HG02588 (cell line): ENCODE measurements at regions not wholly inside any gene's neighbourhood (a gene's known extent, or its start where the extent isn't known, plus 50 kb on each side); places are given as distances from the start of the nearest gene placed in this dataset.

Experiments used
- ATAC-seq: cut with Tn5 transposase; IDR thresholded peaks from one replicate; pipeline ENCODE4 v1.9.1; 2021; ENCODE audit warnings: mild to moderate bottlenecking, moderate library complexity; ENCODE audit not compliant: unreplicated experiment

DNA sequence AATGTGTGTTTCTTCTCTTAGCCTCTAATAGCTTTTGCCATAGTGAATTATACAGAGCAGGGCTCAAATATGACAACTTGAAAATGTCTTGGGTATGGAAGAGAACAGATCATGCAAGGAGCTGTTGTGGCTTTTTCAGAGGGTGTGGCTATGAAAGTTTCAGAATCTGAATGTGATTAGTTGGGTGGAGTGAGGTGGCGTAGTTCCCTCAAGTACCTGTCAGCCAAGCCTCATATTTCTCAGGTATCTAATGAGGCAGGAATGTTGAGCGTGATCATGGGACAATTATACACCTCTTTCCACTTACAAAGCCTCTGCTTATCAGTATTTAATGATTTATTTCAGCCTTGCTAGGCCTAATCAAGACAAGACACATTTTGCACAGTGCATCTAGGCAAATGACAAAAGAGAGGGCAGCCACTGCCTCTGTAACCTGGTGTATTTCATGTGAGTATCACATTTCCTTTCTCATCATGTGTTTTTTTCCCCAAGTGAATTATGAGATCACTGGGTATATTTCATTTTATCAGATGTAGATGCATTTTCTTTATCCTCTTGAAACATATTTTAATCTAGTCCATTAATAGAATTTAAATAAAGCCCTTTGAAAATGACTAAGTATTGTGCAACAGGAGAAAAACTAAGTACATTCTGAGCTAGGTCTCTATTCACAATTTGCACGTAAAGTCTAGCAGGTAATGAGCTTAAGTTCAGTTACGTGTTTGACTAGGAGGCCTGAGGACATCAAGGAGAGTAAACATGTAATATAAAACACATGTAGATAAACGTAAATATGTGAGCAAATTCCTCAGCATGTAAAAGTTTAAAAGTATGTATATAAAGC lies 644.4 kb upstream of the IGFBP3 start:
- ATAC-seq: no peak

DNA sequence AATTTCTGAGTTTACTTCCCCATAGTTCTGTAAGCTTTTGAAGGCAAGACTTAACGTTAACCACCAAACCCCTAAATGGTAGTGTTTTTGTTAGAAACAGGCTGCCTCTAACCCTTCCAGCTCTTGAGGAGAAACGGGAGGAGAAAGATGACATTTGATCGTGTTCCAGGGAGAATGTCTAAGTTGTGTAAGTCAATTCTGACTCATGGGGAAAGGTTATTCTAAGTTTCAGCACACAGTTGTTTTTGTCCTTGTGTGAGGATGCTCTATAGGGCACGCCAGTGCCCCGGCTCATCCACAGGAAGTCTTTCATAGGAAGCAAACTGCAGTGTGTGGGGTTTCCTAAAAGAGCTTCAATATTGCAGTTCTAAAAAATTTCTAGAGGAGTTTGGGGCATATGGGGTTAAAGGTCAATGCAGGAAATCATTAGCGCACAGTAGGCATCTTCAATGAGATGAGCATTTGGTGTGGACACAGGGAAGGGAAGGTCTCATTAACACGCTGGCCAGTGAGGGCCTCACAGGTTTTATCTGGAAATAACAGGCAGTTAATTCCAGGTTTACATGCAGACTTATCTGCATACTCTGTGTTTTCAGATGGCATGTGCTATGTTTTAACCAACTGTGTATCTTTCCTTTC lies 638.2 kb upstream of the IGFBP3 start:
- ATAC-seq: no peak

DNA sequence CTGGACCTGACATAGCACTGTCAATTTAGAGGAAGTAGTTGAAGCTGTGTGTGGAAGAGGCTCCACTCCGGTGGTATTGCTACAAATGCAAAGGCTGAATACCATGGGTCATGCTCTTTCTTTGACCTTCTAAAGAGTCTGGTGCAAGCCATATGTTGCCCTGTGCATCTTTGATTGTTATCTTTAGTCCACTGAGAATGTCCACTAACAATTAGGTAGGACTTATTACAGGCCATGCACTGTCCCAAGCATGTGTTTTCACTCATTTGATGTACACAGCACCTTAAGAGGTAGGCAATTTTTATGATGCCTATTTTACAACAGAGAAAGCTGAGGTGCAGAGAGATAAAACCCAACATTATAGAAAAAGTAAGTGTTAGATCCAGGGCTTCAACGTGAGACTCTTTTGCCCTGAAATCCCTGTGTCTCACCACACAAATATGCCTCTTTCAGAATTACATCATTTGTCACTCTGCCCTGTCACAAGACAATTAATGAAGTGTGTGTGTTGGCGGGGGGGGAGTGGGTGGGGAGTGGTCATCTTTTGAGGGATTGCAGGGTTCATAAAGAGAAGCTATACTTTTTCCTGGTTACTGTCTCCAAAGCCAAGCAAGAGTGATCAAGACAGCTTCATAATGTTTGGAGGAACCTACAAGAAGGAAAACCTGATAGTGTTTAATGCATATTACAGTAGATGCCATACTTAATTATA lies 637.6 kb upstream of the IGFBP3 start:
- ATAC-seq: no peak

DNA sequence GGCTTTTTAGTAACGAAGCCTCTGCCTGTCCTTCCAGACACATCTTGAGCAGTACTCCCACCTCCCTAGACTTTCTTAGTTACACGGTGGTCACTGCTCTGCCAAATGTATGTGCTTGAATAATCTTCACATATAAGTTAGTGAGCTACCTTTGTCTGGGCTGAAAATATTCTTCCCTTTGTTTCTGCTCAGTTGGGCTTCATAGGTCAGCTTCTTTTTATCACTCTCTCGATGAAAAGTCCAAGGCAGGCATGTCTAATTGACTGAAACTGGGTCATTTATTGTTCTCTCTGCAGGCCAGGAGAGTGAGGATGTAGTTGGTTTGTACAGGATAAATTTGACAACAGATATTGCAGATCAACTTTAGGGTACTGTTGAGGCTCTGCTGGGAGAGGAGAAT lies 636.7 kb upstream of the IGFBP3 start:
- ATAC-seq: no peak

DNA sequence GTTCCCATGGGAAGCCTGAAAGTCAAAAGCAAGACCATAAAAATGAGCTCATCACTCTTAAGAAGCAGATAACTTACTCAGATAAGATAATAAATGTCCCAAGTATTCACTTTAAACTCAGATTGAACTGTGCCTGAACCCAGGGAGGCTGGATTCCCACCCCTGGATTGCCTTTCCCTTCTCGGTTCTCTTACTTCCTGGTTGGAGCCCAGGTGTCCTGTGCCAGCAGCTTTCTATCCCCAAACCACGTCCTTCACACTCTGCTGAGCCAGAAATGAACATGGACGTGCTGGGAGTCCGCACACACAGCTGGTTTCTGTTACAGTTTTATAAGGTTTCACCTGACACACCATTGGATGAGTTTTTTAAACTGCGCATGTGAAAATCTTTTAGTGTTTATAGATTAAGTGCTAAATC lies 636.2 kb upstream of the IGFBP3 start:
- ATAC-seq: no peak

DNA sequence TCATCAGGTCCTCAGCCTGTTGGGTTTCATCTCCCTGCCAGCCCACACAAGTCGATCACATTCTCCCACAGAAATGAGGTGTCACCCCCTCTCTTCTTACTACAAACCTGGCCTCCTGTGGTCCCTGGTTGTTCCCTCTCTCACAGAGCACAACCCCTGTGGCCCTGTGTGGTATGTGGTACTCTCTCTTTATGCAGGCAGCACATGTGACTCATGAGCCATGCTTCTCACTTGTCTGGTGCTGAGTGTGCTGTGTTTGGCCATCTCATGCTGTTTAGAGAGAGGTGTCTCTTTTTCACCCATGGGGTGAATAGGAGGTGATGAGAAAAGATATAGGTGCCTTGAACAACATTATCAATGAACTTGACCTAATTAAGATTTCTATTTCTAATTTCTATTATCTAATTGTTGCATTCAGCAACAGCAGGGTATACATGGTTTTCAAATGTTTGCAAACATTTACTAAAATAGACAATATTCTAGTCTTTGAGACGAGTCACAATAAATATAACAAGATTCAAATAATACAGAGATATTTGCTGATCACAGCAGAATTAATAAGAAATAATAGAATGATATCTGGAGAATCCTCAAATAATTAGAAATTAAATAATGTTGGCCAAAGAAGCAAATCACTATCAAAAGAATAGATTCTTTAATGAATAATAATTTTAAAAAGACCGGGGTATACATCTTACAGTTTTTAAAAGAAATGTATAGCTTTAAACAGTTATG lies 633.8 kb upstream of the IGFBP3 start:
- ATAC-seq: no peak

DNA sequence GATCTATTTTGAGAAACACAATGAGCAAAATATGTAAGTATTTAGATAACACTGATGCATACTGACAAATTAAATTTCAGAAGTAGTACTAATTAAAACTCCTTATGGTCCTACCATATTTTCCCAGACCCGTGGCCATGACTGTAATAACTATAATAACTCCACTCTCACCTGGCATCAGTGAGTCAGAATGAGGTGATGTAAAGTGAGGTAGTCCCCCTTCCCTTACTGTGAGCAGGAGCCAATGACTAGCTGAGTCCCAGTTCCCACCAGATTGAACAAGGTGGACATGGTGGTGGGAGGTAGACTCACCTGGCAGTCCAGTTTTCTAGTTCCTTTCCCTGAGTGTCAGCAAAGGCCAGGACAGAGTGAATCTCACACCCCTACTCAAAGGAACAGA lies 630.5 kb upstream of the IGFBP3 start:
- no peak for ATAC-seq

DNA sequence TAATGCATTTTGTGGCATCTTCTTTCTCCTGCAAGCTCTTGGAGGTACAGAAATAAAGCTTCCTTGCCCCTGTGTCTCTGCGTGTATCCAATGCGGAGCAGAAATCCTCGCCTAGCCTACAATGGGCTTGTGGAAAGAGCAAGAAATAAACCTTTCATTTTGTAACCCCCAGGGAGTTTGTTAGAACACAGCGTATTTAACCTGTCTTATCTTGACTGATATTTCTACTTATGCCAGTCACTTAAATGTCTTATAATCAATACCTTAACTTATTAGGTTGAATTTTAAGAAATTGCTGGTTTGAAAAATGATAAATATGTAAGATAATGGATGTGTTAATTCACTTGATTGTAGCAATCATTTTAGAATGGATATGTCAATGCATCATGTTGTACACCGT lies 629.8 kb upstream of the IGFBP3 start:
- ATAC-seq: no peak

DNA sequence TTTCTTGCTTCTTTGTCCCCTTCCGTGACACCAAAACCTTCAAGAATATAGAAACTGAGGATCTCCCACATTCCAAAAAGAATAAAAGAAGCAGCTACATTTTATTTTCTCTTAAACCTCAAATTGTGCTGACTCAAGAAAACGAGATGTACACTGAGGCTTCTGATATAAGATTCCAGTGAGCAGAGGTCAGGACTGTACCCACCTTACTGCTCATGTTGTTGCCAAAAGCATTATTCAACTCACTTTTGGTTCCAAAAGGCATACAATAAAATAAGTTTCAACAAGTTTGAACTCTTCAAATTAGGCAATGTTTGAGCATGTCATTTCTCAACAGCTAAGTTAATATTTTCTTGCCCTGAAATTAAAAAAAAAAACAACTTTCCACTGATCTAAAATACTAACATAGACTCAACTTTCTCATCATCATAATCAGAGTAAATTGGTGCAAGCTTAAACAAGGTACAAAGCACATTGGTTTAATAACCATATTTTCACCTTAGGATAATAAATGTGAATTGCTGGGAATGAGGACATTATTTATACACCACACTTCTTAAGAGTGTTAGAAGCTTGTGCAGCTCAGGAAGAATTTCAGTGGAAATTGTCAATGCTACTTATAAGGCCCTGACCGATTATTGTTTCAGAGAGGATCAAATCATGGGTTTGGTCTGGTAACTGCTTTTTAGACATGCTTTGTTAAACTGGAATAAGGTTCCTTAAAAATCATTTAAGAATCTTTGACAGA lies 629.0 kb upstream of the IGFBP3 start:
- ATAC-seq: no peak

DNA sequence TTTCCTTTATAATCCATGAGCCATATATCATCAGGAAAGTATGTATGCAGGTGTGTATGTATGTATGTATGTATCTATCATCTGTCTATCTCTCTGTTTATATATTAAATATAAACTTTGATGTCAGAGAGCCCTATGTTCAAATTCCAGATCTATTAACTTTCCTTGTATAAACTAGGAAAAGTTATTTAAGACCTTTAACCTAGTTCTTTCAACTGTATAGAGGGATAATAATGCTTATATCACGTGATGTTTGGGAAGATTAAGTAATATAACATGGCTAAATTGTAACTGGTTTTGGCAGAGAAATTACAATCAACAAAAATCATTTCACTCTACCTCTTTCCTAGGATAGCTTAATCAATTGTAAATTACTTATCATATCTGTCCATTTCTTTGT lies 628.3 kb upstream of the IGFBP3 start:
- ATAC-seq: no peak

DNA sequence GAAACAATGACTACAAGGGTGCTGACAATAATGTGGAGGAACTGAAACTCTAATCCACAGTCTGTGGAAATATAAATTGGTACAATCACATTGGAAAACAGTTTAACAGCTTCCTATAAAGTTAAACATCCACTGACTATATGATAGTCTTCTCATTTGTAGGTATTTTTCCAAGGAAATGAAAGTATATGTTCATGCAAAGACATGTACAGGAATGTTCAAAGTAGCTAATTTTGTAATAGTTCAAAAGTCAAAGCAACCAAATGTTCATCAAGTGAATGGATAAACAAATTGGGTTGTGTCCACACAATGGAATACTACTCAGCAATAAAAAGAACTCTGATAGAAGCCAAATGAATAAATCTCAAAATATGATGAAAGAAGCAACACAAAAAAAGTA lies 626.0 kb upstream of the IGFBP3 start:
- ATAC-seq: no peak

DNA sequence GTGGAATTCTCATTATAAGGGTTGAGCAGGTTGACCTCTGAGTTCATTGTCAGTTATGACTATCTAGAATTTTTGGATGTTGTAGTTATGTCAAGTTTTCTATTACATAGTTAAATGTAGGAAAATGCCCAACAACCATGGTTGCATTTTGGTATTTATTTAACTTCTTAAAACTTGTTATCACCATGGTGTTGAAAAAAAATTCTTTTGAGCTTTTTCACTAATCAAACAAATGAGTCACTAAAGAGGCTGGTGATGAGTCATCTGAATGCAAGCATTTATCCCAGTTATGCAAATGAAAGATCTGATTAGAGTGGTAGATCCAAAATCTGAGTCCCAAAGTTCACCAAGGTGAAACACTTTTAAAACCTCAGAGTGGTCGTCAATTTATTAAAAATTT lies 624.7 kb upstream of the IGFBP3 start:
- no peak for ATAC-seq

DNA sequence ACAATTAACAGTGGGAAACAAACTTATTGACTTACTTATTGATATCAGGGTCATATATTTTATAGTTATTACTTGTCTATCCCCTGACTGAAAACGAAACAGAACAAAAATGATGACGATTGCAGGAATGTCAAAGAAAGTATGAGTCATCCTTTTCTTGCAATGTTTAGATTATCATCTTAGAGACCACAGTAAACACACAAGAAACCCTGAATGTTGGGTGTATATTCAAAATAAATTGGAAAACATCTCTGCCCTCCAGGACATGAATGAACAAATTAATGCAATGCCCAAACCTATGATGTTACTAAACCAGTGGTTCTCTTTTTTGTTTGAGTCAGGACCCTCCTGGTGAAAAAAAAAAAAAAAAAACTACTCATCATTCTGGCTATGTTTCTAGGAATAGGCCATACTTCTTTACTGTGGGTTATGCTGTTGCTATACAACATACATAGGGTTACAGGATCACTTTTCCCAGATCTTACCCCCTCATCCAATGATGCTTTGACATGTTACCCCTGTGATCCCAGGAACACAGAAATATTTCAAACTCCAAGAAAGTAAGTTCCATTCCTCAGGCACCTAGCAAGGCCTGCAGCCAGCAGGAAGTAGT lies 623.4 kb upstream of the IGFBP3 start:
- no peak for ATAC-seq

DNA sequence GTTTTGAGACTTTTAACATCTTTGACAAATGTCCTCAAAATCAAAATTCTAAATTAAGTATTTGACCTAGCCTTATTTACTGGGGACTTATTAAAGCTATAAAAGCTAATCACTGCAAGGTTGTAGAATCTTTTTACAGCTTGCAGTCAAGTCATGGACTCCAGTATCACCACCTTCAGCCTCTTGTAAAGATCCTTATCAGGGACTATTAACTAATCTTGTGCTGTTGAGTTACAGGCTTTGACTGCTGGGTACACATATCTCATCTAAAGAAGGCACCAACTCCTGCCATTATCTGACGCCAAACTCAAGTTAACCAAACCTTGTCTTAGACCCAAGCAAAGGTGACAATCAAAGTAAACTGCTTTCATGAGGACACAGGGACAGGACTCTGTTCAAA lies 621.0 kb upstream of the IGFBP3 start:
- ATAC-seq: no peak

DNA sequence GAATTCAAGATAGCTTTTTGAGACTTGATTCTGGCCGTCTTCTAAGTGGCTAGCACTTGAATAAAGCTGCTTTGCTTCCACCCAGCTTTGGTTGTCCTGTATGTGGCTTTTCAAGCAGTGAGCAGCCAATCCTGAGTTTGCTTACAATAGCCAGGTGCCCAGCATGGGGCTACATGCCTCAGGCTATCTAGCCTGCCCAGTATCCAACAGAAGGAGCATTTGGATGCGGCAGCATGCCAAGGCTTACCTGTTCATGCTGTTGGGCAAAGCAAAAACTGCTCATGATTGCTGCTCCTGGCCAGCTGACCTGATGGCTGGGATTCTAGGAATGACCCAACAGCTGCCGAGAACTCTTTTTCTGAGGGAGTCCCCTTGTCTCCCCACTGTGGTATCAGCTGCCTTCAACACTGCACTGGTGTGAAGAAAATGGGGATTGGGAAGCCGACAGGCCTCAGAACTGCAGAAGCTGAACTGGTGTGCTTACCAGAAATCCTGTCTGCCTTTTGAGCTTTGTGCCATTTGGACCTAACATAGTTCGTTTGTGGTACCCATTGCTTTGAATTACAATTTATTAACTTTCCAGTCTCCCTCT lies 618.9 kb upstream of the IGFBP3 start:
- ATAC-seq: no peak

DNA sequence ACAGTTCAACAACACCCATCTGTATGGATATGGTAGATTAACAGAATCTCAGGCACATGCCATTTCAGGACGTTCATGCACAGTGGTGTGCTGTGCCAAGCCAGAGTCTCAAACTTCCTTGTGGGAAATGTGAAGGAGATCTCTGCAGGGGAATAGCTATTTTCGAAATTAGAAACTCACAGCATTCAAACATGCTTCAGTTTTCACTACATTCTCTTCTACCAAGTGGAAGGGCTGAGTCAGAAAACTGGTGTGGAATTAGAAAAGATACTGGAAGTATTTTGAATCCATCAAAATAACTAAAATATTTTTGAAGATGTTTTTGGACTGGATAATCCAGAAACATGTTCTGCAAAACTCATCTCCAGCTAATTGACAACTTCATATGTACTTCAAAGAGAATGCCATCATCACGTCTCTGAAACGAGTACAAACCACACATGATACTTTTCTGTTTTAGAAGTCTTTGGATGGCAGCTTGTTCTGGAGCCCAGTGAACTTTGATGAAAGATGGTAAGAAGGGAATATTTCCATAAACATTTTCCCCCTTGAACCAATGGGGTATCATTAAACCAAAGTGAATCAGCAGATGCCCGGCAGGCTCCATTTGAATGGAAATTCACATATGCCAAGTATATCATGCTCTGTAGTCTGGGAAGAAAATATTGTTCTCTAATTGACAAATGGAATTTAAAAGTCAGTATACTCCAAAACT lies 616.3 kb upstream of the IGFBP3 start:
- ATAC-seq: no peak

DNA sequence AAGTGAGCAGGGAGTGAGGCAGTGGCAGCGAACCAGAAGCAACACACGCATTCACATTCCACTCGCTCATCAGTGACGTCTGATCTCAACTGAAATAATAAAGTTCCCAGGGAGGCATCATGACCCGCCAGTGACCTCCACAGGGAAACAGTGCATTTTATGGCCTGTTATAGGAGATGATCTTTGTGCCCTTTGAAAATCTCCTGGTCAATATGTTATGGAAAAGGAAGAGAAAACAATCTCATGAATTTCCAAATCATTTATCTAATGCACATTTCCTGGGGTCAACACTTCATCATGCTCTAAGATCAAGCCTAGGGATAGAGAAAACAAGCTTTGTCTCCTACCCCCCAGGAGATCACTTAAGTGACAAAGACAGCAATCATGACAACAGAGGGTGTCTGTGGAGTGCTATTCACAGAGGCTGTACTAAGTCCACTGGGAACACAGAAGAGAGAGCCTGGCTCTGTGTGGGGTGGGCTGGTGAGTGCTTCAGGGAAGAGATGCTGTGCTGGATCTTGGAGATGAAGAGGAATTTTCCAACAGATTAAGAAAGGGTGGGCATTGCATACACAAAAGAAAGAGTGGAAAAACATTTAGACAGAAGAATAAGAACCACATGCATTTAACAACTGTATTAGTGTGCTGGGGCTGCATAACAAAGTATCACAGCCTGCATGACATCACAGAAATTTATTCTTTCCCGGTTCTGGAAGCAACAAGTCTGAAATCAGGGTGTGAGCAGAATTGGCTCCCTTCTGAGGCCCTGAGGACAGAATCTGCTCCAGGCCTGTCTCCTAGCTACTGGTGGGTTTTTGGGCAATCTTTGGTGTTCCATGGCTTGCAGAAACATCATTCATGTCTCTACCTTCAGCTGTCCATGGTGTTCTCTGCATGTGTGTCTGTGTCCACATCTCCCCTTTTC lies 613.9 kb upstream of the IGFBP3 start:
- ATAC-seq: no peak

DNA sequence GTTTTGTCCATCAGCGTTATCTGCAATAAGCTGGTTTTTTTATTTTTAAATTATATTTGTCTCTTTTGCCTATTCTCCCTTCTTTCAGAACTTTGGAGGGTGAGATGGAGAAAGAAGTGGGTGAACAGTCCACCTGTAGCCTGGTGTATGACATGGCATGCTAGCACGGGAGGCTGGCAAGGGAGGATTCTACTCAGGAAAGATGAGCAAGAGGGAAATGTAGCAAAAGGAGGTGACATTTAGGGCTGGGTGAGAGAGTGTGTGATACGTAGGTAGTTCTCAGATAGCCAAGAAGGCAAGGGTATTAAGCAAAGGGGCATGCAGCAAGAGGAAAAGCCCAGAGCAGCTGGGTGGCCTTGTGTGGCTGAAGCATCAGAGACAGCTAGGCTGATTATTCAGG lies 612.9 kb upstream of the IGFBP3 start:
- no peak for ATAC-seq
